ENCODE measurements at regions not wholly inside any gene's neighbourhood (a gene's known extent, or its start where the extent isn't known, plus 50 kb on each side); places are given as distances from the start of the nearest gene placed in this dataset.

DNA sequence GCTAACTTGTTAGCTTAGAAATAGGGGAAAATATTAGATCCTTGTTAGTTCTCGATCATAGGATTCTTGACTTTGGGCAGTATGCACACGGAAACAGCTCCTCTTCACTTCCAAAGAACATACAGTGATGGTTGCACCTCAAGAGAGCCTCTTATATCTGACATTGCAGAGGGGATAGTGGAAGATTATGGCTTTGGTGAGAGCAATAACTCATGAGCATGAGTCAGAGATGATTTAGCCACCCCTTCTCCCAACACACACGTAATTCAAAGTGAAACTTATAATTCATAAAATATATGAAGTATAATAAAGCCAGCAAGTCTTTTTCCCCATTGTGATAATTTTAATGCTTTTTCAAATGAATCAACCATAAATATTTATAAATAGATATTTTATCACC lies 683.7 kb downstream of the POM121L12 start:
- TF ChIP-seq EZH2 (IDR thresholded peaks at IDR 0.05): no peak
- TF ChIP-seq ZFX (IDR thresholded peaks at IDR 0.05): no peak
- TF ChIP-seq SP1 (IDR thresholded peaks at IDR 0.05; ENCODE audit: low read depth): no peak
- TF ChIP-seq, protein P1, sequence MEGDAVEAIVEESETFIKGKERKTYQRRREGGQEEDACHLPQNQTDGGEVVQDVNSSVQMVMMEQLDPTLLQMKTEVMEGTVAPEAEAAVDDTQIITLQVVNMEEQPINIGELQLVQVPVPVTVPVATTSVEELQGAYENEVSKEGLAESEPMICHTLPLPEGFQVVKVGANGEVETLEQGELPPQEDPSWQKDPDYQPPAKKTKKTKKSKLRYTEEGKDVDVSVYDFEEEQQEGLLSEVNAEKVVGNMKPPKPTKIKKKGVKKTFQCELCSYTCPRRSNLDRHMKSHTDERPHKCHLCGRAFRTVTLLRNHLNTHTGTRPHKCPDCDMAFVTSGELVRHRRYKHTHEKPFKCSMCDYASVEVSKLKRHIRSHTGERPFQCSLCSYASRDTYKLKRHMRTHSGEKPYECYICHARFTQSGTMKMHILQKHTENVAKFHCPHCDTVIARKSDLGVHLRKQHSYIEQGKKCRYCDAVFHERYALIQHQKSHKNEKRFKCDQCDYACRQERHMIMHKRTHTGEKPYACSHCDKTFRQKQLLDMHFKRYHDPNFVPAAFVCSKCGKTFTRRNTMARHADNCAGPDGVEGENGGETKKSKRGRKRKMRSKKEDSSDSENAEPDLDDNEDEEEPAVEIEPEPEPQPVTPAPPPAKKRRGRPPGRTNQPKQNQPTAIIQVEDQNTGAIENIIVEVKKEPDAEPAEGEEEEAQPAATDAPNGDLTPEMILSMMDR (IDR thresholded peaks at IDR 0.05 in 2 of 3, conservative IDR thresholded peaks at IDR 0.05 in 1 of 3; ENCODE audit: borderline replicate concordance in 1 of 3, insufficient read depth in 1 of 3, low read depth in 2 of 3, low read length in 2 of 3): no peak
- no peak for TF ChIP-seq JUND (IDR thresholded peaks at IDR 0.05)
- TF ChIP-seq SRF (IDR thresholded peaks at IDR 0.05; ENCODE audit: low read depth): no peak

All from HCT116 (cell line).